ENCODE measurements at regions not wholly inside any gene's neighbourhood (a gene's known extent, or its start where the extent isn't known, plus 50 kb on each side); places are given as distances from the start of the nearest gene placed in this dataset.

DNA sequence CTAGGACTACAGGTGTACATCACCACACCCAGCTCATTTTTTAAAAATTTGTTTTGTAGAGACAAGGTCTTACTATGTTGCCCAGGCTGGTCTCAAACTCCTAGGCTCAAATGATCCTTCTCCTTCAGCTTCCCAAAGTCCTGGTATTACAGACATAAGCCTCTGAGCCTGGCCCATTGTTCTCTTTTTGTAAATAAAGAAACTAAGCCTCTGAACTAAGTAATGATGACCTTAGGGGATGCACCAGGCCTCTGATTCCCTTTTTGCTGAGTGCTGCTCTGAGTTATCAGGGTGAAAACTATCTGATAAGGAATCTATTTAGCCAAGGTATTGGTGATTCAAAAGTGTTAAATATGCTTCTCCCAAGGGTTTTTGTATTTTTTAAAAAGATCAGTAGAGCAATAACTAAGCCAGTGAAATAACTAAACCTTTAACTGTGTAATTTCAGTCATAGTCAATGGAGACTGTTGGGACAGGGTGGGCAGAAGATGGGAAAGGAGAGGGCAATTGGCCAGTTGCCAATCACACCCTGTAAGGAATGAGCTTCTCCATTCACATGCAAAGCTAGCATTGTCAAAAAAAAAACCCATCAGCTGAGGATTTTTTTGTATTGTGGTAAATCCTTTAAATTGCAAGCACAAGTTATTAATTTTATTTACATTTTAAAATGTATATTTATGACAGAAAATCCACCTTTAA lies 194.8 kb upstream of the PFN2 start:
- no peak for DNase-seq (ENCODE audit: low read depth)

- DNase-seq (ENCODE audit: low read depth), result no peak
Observed at GRCh38 chr3:150161011-150161410, 190.3 kb upstream of the PFN2 start.

DNA sequence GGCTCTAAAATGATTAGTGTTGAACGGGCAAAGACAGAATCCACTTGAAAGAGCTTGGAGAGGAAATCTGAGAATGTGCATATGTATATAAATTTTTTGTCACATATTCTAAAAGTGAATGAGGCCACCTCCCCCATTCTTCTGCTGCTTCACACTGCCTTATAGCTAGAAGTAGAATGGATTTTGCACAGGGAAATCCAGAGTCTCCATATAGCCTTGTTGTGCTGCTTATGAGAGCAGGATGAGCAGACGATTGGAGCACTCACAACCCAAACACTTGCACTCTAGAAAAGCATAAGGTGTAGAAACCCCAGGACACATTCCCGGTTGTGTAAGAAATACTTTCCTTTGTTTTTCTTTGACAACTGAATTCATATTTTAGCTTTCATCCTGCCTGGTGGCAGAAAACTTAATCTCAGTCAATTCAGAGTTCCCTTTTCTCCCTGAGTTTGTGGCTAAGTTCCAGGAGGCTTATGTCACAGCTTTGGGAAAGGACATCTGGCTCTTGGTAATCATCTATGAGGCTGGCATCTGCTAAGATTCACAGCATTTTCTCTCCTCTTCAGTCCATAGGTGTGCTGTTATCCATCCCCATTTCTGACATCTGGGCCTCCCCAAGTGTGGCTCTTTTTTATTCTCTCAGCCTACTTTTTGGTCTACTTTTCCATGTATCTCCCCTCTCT lies 188.4 kb upstream of the PFN2 start:
- DNase-seq (ENCODE audit: low read depth), result peak; percentile 59

- DNase-seq (ENCODE audit: low read depth), result no peak
Observed at GRCh38 chr3:150152567-150152966, 181.9 kb upstream of the PFN2 start.

- peak; percentile 61 for DNase-seq (ENCODE audit: low read depth)
Observed at GRCh38 chr3:150150633-150151032, 179.9 kb upstream of the PFN2 start.

- peak; percentile 88 for DNase-seq (ENCODE audit: low read depth)
Observed at GRCh38 chr3:150149651-150150051, 179.0 kb upstream of the PFN2 start.

GRCh38 chr3:150148227-150148626 lies 177.5 kb upstream of the PFN2 start:
- no peak for DNase-seq (ENCODE audit: low read depth)

GRCh38 chr3:150147776-150148175 lies 177.1 kb upstream of the PFN2 start:
- DNase-seq (ENCODE audit: low read depth), result peak; percentile 72

DNA sequence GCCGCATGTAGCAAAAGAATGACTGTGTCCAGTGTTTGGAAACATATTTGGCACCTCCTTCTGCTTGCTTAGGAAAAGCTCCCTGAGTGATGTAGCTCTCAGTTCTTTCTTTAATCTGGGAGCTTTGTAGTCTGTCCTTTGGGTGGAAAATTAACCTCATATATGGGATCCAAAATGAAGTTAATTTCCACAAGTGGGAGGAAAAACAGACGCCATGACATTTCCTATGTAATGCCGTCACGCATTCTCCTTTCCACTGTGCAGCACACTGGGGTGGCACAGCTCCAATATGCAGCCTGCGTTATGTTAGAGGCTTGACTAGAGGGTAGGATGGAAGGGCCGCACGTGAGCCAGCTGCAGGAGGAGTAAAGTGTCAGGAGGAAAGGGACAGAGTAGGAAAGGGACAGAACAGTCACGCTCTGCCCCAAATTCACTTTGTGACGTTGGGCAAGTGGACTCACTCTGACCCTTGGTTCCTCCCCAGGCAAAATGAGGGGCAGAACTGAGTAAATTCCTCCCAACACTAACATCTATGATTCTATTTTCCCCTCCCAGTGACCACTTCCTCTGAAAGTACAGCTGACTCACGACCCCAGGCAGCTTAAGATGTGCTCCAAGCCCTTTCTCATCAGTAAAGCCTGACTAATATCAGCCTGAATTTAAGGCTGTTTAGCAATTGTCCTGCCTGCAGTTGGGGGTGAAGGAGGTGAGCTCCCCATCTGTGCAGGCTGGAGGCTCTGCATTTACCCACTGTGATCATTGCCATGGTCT lies 176.5 kb upstream of the PFN2 start:
- peak; percentile 97 for DNase-seq (ENCODE audit: low read depth)

DNA sequence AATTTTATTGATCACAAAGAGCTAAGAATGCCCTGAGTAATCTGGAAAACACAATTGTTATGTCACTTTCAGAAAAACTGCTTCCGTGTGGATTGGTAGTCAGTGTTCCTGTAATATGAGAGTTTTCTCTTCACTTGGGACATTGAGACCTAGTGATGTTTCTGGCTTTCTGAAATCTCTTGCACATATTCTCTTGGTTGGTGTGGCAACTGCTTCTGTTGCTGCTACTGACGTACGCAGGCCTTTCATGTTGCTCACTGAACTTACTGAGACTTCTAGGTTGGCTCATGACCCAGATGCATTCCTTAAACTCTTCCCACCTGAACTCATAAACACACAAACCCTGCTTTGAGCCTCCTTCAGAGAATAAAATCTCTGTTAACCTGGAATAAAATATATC lies 175.0 kb upstream of the PFN2 start:
- DNase-seq (ENCODE audit: low read depth), result no peak

GRCh38 chr3:150144191-150144708 lies 173.6 kb upstream of the PFN2 start:
- DNase-seq (ENCODE audit: low read depth), result no peak

GRCh38 chr3:150142936-150143335 lies 172.2 kb upstream of the PFN2 start:
- DNase-seq (ENCODE audit: low read depth), result peak; percentile 76

GRCh38 chr3:150141790-150142326 lies 171.2 kb upstream of the PFN2 start:
- DNase-seq (ENCODE audit: low read depth), result no peak

- DNase-seq (ENCODE audit: low read depth), result no peak
Observed at GRCh38 chr3:150140614-150141321, 170.1 kb upstream of the PFN2 start.

DNA sequence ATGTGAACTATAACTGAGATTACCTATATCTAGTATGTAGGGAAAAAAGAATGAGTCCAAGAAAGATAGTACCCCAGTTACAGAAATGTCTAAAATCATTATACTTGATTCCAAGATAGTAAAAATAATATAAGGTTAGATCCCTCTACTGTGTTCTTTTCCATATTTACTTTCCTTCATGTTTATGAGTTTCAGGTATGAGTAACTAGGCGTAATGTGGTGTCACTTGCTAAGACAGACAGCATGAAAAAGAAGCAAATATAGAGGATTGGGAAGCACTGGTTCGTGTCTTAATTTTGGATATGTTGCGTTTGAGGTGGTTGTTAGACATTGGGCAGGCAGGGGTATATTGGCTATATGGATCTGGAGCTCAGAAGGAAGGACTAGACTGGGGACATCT lies 168.1 kb upstream of the PFN2 start:
- no peak for DNase-seq (ENCODE audit: low read depth)

DNA sequence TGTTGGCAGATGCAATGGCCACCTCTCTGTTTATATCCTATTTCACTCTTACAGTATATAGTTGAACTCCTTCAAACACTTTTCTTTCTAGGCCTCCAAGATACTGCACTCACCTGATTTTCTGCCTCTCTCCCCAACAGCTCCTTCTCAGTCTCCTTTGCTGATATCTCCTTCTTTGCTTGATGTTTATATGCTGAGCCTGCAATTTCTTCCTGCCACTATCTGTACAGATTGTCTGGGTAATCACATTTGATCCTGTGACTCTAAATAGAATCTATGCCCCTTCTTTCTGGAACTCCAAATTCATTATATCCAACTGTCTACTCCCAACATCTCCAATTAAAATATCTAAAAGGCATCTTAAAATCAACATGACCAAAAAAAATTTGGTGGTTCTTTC lies 165.5 kb upstream of the PFN2 start:
- DNase-seq (ENCODE audit: low read depth), result no peak

DNA sequence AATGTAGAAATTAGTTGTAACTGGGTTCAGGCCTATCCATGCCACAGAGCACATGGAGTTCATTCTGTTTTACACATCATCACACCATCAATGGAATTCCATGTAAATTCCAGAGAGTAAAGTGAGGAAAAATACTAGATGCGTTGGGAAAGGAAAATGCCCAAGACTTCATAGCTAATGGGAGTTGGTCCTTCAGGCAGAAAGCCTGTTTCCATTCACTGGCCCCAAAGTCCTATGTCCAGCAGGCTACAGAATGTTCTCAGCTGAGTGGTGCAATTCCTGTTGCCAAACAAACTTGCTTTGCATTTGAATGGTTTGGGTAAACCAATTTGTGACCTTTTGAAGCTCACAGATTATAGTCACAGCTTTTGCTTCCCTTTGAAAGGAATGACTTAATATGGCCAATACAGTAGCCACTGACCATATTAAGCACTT lies 164.6 kb upstream of the PFN2 start:
- peak; percentile 78 for DNase-seq (ENCODE audit: low read depth)

DNA sequence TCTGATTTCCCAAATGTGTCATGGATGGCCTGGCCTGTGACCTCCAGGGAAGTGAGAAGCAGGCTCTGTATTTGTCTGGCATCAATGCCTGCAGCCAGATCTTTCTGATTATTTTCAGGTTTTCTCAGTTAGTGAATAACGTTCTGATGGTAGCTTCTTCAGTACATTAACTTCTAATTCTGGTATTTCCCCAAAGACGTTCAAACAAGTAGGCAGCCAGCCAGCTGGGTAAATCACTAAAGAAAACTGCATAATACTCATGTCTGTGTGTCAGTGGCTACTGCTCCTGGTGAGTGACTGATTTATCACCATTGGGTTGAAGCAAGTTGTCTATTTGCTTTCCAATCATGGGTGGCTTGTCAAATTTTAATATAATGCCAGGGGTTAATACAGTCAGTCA lies 162.6 kb upstream of the PFN2 start:
- peak; percentile 54 for DNase-seq (ENCODE audit: low read depth)

GRCh38 chr3:150132101-150132749 lies 161.5 kb upstream of the PFN2 start:
- DNase-seq (ENCODE audit: low read depth), result peak; percentile 49

- no peak for DNase-seq (ENCODE audit: low read depth)
Observed at GRCh38 chr3:150131663-150132062, 161.0 kb upstream of the PFN2 start.

DNA sequence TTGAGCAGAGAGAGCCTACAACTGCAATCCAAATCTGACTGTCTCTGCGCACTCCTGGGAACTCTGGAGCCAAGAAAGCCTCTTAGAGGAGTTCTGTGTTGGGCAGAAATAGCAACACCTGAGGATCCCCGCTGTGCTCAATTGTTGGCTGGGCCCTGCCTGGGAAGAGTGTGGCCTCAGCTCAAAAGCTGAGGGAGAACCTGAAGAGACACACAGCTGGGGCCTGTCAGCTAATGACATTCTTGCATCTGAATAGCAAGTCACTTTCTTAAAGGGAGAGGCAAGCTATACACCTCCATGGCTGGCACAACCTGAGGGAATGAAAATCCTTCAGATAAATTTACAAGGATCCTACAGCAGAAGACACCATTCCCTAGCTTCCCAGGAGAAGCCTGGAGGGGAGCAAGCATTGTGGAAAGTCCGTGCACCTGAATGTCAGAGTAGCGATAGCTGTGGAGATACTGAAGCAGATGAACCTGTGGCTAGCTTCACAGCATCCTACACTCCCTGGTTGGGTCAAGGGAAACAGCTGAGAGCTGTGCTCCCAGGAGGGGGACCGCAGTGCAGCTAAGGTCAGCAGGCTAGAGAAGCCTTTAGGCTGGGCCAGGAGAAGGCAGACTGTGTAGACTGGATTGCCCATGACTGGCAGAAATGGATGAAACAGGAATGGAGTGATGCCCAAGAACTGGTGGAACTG lies 159.9 kb upstream of the PFN2 start:
- no peak for DNase-seq (ENCODE audit: low read depth)
